ENCODE measurements at regions not wholly inside any gene's neighbourhood (a gene's known extent, or its start where the extent isn't known, plus 50 kb on each side); places are given as distances from the start of the nearest gene placed in this dataset.
"Not testable (repeated sequence)": the region's sequence is repeated elsewhere in the genome, so short reads cannot be mapped to it uniquely, and the experiment has no call there.

- intact Hi-C loops (cut with DNase I) = no loop called here
- H3K4me1 ChIP-seq = no peaks in the 10 kb centered on the region
- no peak overlapping the region for H3K4me3 ChIP-seq
- H3K9ac ChIP-seq (ENCODE audit: low read depth in 2 of 2, low read length in 2 of 2) = no peak overlapping the region
- no peaks in the 10 kb centered on the region for H3K27me3 ChIP-seq
- DNase-seq = no peak
- TF ChIP-seq CTCF (IDR thresholded peaks at IDR 0.05) = no peak
- no peaks in the 10 kb centered on the region for H3K36me3 ChIP-seq
- no peak overlapping the region for H3K27ac ChIP-seq
- H3K9me3 ChIP-seq = no peaks in the 10 kb centered on the region
These were observed 151.2 kb downstream of the RNF144B start for GRCh38 chr6:18538315-18538714.

GRCh38 chr6:18543051-18543450 is 155.9 kb downstream of the RNF144B start:
- TF ChIP-seq CTCF (IDR thresholded peaks at IDR 0.05) = no peak

GRCh38 chr6:18545142-18545541 is 158.0 kb downstream of the RNF144B start:
- H3K27me3 ChIP-seq; H3K36me3 ChIP-seq; DNase-seq; intact Hi-C loops (cut with DNase I); H3K9me3 ChIP-seq; H3K27ac ChIP-seq; H3K4me3 ChIP-seq; H3K4me1 ChIP-seq; H3K9ac ChIP-seq (ENCODE audit: low read depth in 2 of 2, low read length in 2 of 2): not testable (repeated sequence)

More at GRCh38 chr6:18543051-18543450, 155.9 kb downstream of the RNF144B start:
- no peaks in the 10 kb centered on the region for H3K36me3 ChIP-seq
- no peak overlapping the region for H3K9ac ChIP-seq (ENCODE audit: low read depth in 2 of 2, low read length in 2 of 2)
- intact Hi-C loops (cut with DNase I) = no loop called here
- no peak overlapping the region for H3K4me3 ChIP-seq
- no peaks in the 10 kb centered on the region for H3K4me1 ChIP-seq
- no peak overlapping the region for H3K27ac ChIP-seq
- no peak for DNase-seq
- no peaks in the 10 kb centered on the region for H3K27me3 ChIP-seq
- H3K9me3 ChIP-seq = no peaks in the 10 kb centered on the region

GRCh38 chr6:18545726-18546125 is 158.6 kb downstream of the RNF144B start:
- H3K27ac ChIP-seq = no peak overlapping the region
- intact Hi-C loops (cut with DNase I) = no loop called here
- no peak overlapping the region for H3K9ac ChIP-seq (ENCODE audit: low read depth in 2 of 2, low read length in 2 of 2)
- no peaks in the 10 kb centered on the region for H3K9me3 ChIP-seq
- H3K4me3 ChIP-seq = no peak overlapping the region
- DNase-seq = no peak
- no peak for TF ChIP-seq CTCF (IDR thresholded peaks at IDR 0.05)
- H3K27me3 ChIP-seq = no peaks in the 10 kb centered on the region
- no peaks in the 10 kb centered on the region for H3K4me1 ChIP-seq
- no peaks in the 10 kb centered on the region for H3K36me3 ChIP-seq

- DNase-seq = no peak
- Histone ChIP-seq H3K27ac (no peak overlapping the region), H3K9me3 (no peaks in the 10 kb centered on the region), H3K4me1 (no peaks in the 10 kb centered on the region), H3K4me3 (no peak overlapping the region), H3K27me3 (no peaks in the 10 kb centered on the region), H3K36me3 (no peaks in the 10 kb centered on the region), H3K9ac (ENCODE audit: low read depth in 2 of 2, low read length in 2 of 2) (no peak overlapping the region)
- intact Hi-C loops (cut with DNase I) = no loop called here
- no peak for TF ChIP-seq CTCF (IDR thresholded peaks at IDR 0.05)
These were observed 163.0 kb downstream of the RNF144B start for GRCh38 chr6:18550119-18550518.

- no peaks in the 10 kb centered on the region for H3K27me3 ChIP-seq
- H3K27ac ChIP-seq = no peak overlapping the region
- no peak for DNase-seq
- no peak for TF ChIP-seq CTCF (IDR thresholded peaks at IDR 0.05)
- intact Hi-C loops (cut with DNase I) = no loop called here
- no peak overlapping the region for H3K9ac ChIP-seq (ENCODE audit: low read depth in 2 of 2, low read length in 2 of 2)
- H3K4me3 ChIP-seq = no peak overlapping the region
- no peaks in the 10 kb centered on the region for H3K4me1 ChIP-seq
- no peaks in the 10 kb centered on the region for H3K9me3 ChIP-seq
- no peaks in the 10 kb centered on the region for H3K36me3 ChIP-seq
These were observed 164.1 kb downstream of the RNF144B start for GRCh38 chr6:18551228-18551627.
